ENCODE measurements at regions not wholly inside any gene's neighbourhood (a gene's known extent, or its start where the extent isn't known, plus 50 kb on each side); places are given as distances from the start of the nearest gene placed in this dataset.

DNA sequence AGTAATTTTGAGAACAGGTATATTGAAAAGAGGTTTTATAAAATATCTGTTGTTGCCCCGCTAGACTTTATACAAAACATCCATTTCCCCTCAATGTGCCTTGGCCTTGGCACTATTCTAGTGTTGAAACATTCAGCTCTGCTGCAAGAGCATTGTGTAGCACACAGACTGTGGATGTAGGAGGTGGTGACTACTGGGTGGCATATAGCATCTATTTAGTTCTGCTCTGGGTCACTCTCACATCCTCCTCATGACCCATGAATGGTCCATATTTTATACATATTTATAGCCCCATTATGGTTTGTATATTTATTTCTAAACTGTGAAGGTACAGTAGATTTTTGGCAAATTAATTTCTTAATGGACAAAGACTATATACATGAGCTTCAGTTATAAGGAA lies 1022.0 kb upstream of the CELF4 start:
- no peak overlapping the region for H3K4me3 ChIP-seq (ENCODE audit: low read length in 3 of 3)
- H3K9ac ChIP-seq (ENCODE audit: low read length in 3 of 3): no peak overlapping the region
- no peaks in the 10 kb centered on the region for H3K36me3 ChIP-seq (ENCODE audit: control insufficient read depth in 2 of 3, insufficient read depth in 3 of 3, low read length in 3 of 3)
- H3K27me3 ChIP-seq (ENCODE audit: control insufficient read depth, insufficient read depth, low read length): no peaks in the 10 kb centered on the region
- no peak overlapping the region for H3K27ac ChIP-seq (ENCODE audit: low read depth in 2 of 2, low read length in 2 of 2)
- no peak for DNase-seq
- intact Hi-C loops (cut with DNase I): no loop called here
- no peaks in the 10 kb centered on the region for H3K9me3 ChIP-seq (ENCODE audit: control insufficient read depth in 2 of 3, insufficient read depth in 1 of 3, low read length in 3 of 3)
- FAIRE-seq: no peak
- H3K4me1 ChIP-seq (ENCODE audit: control insufficient read depth in 2 of 3, insufficient read depth in 2 of 3, low read depth in 1 of 3, low read length in 3 of 3): no peaks in the 10 kb centered on the region
- no peak for TF ChIP-seq CTCF (IDR thresholded peaks at IDR 0.05; ENCODE audit: borderline replicate concordance, extremely low read depth, insufficient read depth)

- H3K4me3 ChIP-seq (ENCODE audit: low read length in 3 of 3): no peak overlapping the region
- FAIRE-seq (no peak), DNase-seq (no peak)
- intact Hi-C loops (cut with DNase I): no loop called here
- no peak for TF ChIP-seq CTCF (IDR thresholded peaks at IDR 0.05; ENCODE audit: borderline replicate concordance, extremely low read depth, insufficient read depth)
- H3K36me3 ChIP-seq (ENCODE audit: control insufficient read depth in 2 of 3, insufficient read depth in 3 of 3, low read length in 3 of 3): no peaks in the 10 kb centered on the region
- H3K27ac ChIP-seq (ENCODE audit: low read depth in 2 of 2, low read length in 2 of 2): no peak overlapping the region
- H3K9ac ChIP-seq (ENCODE audit: low read length in 3 of 3): no peak overlapping the region
- no peaks in the 10 kb centered on the region for H3K27me3 ChIP-seq (ENCODE audit: control insufficient read depth, insufficient read depth, low read length)
- no peaks in the 10 kb centered on the region for H3K4me1 ChIP-seq (ENCODE audit: control insufficient read depth in 2 of 3, insufficient read depth in 2 of 3, low read depth in 1 of 3, low read length in 3 of 3)
- no peaks in the 10 kb centered on the region for H3K9me3 ChIP-seq (ENCODE audit: control insufficient read depth in 2 of 3, insufficient read depth in 1 of 3, low read length in 3 of 3)
Measured at GRCh38 chr18:38586327-38586726, 1020.7 kb upstream of the CELF4 start.

GRCh38 chr18:38579764-38580163 lies 1014.2 kb upstream of the CELF4 start:
- Histone ChIP-seq H3K27me3 (ENCODE audit: control insufficient read depth, insufficient read depth, low read length) (no peaks in the 10 kb centered on the region), H3K27ac (ENCODE audit: low read depth in 2 of 2, low read length in 2 of 2) (no peak overlapping the region), H3K36me3 (ENCODE audit: control insufficient read depth in 2 of 3, insufficient read depth in 3 of 3, low read length in 3 of 3) (no peaks in the 10 kb centered on the region), H3K4me3 (ENCODE audit: low read length in 3 of 3) (no peak overlapping the region), H3K9ac (ENCODE audit: low read length in 3 of 3) (no peak overlapping the region), H3K9me3 (ENCODE audit: control insufficient read depth in 2 of 3, insufficient read depth in 1 of 3, low read length in 3 of 3) (no peaks in the 10 kb centered on the region), H3K4me1 (ENCODE audit: control insufficient read depth in 2 of 3, insufficient read depth in 2 of 3, low read depth in 1 of 3, low read length in 3 of 3) (no peaks in the 10 kb centered on the region)
- TF ChIP-seq CTCF (IDR thresholded peaks at IDR 0.05; ENCODE audit: borderline replicate concordance, extremely low read depth, insufficient read depth): no peak
- intact Hi-C loops (cut with DNase I): no loop called here
- FAIRE-seq (no peak), DNase-seq (no peak)

- intact Hi-C loops (cut with DNase I): no loop called here
- no peaks in the 10 kb centered on the region for H3K27me3 ChIP-seq (ENCODE audit: control insufficient read depth, insufficient read depth, low read length)
- TF ChIP-seq CTCF (IDR thresholded peaks at IDR 0.05; ENCODE audit: borderline replicate concordance, extremely low read depth, insufficient read depth): no peak
- no peaks in the 10 kb centered on the region for H3K9me3 ChIP-seq (ENCODE audit: control insufficient read depth in 2 of 3, insufficient read depth in 1 of 3, low read length in 3 of 3)
- H3K4me3 ChIP-seq (ENCODE audit: low read length in 3 of 3): no peak overlapping the region
- no peak for DNase-seq
- H3K36me3 ChIP-seq (ENCODE audit: control insufficient read depth in 2 of 3, insufficient read depth in 3 of 3, low read length in 3 of 3): no peaks in the 10 kb centered on the region
- FAIRE-seq: no peak
- no peak overlapping the region for H3K9ac ChIP-seq (ENCODE audit: low read length in 3 of 3)
- no peaks in the 10 kb centered on the region for H3K4me1 ChIP-seq (ENCODE audit: control insufficient read depth in 2 of 3, insufficient read depth in 2 of 3, low read depth in 1 of 3, low read length in 3 of 3)
- no peak overlapping the region for H3K27ac ChIP-seq (ENCODE audit: low read depth in 2 of 2, low read length in 2 of 2)
Measured at GRCh38 chr18:38576916-38577315, 1011.3 kb upstream of the CELF4 start.
